Dedifferentiated amniotic fluid mesenchymal stem cell (primary cell): ENCODE measurements at regions not wholly inside any gene's neighbourhood (a gene's known extent, or its start where the extent isn't known, plus 50 kb on each side); places are given as distances from the start of the nearest gene placed in this dataset.
A peak's percentile ranks its signal among the peaks of the same experiment; 100 is the strongest.
"Not testable (repeated sequence)": the region's sequence is repeated elsewhere in the genome, so short reads cannot be mapped to it uniquely, and the experiment has no call there.

Source experiments
- DNase-seq: peaks from one replicate; pipeline ENCODE4 v3.0.0-alpha.2; 2016; ENCODE audit errors: extremely low spot score

GRCh38 chr4:186481998-186482790 is 73.2 kb downstream of the MTNR1A start:
- no peak for DNase-seq

GRCh38 chr4:186475202-186475601 is 80.2 kb downstream of the MTNR1A start:
- no peak for DNase-seq

DNA sequence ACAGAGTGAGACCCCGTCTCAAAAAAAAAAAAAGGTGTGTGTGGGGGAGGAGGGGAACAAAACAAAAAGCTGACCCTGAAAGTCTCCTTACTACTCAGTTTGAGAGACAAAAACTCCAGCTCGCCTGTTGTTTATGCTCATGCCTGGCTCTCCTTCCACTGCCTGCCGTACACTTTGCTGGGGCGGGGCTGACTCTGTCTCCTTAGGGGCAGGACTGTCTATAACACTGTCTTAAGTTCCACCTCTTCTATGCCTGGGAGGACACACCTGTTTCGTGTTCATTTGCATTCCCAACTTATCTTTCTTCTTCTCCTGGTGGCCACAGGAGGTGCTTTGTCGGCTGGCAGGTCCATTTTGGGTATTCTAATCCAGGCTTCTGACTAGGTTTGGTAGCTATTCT is 81.4 kb downstream of the MTNR1A start:
- DNase-seq, result no peak

DNA sequence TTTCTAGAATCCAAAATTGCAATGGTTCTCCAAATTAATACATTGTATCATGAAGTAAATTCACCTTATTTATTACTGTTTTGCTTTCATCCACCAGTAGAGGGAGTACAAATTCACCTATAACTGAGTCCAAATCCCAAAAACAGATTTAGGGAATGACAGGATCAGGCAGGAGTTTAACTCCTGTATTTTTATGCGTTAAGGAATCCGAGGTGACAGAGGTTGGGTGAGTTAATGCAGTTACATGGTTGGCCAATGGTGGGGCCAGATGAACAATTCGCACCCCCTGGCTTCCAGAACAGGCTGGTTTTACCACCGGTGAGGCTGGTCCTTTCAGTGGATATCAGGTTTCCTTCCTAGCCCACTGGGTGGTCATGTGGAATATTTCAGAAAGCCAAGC is 82.4 kb downstream of the MTNR1A start:
- DNase-seq, result peak; percentile 37

GRCh38 chr4:186471441-186471840 is 83.9 kb downstream of the MTNR1A start:
- no peak for DNase-seq

DNA sequence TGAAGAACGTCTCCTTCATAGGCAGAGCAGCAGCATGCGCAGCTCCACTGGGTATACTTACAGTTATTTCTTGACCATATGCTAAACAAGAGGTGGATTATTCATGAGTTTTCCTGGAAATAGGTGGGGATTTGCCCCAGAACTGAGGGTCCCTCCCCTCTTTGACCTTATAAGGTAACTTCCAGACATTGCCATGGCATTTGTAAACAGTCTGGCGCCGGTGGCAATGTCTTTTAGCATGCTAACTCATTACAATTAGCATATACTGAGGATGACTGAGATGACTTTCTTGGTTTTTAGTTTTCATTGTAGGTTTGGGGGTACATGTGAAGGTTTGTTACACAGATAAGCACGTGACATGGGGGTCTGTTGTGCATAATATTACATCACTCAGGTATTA is 97.3 kb downstream of the MTNR1A start:
- no peak for DNase-seq

- no peak for DNase-seq
Observed at GRCh38 chr4:186451982-186452381, 103.4 kb downstream of the MTNR1A start.

- DNase-seq, result no peak
Observed at GRCh38 chr4:186449954-186450353, 105.4 kb downstream of the MTNR1A start.

DNA sequence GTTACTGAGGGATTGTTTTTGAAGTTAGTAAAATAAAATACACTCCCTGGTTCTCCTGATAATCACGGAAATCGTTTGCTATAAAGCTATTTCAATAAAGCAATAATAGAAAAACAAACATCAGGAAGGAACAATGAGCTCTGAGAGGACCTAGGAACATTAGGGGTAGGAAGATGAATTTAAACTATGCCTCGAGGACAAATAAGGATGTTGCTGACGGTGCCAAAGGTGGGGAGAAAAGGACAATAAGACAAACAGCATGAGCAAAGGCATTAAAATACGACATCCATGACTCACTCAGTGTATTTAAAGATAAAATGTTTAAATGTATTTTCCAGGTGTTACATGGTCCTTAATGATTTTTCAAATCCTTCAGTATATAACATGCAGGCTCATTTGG is 110.3 kb downstream of the MTNR1A start:
- DNase-seq, result no peak

DNA sequence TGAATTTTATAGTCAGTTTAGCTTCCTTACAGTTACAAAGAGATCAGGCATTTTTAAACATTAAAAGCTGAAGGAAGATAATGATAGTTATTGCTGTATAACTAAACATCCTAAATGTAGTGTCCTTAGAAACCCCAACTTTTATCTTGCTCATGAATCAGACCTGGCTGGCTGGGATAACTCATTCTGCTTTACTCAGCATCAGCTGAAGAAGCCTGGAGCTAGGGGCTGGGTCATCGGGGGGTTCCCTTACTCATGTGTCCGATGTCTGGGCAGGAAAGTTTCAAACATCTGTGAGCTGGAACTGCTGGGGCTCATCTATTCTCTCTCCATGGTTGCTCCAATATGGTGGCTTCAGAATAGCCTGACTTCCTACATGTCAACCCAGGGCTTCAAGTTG is 113.9 kb downstream of the MTNR1A start:
- no peak for DNase-seq

DNA sequence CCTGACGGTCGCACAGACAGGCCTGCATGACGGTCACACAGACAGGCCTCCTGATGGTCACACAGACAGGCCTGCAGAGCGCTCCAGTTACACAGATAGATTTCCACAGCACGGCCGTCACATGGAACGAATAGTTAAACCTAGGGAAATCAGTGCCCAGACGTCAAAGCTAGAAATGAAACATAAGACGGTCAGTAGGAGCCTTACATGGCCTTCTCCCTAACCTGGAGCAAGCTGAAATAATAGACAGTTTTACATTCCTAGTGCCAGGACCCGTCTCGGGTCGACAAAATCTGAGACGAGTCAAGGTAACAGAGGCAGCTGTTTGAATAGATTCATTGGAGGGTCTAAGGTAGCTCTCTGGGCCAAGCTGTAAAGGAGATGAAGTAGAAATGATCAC is 126.9 kb downstream of the MTNR1A start:
- DNase-seq, result no peak

DNA sequence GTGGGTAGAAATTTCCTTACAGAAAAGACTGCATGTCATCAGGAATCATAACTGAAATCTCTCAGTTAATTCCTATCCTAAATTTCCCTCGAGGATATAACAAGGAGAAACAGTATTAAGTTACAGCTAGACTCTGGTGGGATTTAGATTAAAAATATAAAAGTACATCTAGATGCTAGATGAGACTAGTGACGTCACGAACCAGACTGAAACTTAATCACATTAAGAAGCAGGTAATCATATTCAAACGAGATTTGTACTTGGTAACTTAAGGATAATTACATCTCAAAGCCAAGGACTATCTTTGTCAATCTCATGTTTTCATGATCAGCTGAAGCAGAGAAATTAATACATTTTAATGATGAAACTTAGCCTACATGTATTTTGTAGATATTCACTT is 130.6 kb downstream of the MTNR1A start:
- DNase-seq, result no peak

- no peak for DNase-seq
Observed at GRCh38 chr4:186422296-186422695, 133.1 kb downstream of the MTNR1A start.

- no peak for DNase-seq
Observed at GRCh38 chr4:186416451-186417060, 138.8 kb downstream of the MTNR1A start.

DNA sequence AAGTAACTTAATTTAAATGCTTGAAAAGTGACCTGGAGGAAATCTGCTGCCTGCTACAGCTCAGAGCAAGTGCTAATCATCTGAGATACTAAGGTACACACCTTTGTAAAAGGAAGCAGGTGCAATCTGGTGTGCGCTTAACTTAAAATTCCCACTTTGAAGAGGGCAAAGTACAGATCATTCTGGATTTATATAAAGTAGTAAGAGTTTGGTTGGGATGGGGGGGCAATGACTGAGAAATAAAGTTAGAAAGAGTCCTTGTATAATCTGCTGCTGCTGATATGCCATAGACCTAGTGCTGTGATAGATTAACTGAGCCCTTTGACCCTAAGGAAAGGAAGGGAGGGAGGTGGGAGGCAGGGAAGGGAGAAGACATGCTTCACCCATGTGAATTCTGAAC is 141.0 kb downstream of the MTNR1A start:
- DNase-seq, result no peak

DNA sequence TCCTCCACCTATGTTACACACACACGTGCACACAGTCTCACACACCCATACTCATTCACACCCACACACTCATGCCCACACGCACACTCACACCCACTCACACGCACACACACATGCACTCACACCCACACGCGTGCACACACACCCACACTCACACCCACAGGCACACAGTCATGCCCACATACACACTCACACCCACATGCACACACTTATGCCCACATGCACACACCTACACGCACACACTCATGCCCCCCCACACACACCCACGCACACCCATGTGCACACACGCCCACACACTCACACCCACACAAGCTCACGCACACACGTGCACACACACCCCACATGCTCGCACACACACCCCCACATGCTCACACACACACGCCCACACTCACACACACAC is 140.0 kb downstream of the F11 start:
- no peak for DNase-seq

GRCh38 chr4:186404562-186405134 is 138.7 kb downstream of the F11 start:
- DNase-seq, result no peak

- DNase-seq, result no peak
Observed at GRCh38 chr4:186400676-186401075, 134.7 kb downstream of the F11 start.

DNA sequence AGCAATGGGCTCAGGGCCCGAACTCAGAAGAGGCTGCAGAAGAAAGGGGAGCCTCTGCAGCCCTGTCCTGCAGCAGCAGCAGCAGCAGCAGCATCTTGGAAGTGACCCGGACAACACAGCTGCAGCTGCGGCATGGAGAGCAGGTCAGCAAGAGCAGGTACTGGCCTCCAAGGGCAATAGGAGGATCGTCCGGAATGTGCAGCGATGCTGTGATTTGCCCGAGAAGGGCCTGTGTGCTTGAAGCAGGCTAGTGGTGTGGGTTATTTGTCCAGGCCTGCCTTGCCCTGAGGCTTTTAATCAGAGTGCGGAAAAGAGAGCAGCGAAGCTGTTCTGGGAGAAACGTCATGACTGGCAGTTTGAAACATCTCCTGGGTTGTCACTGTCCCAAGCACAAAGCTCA is 126.0 kb downstream of the F11 start:
- DNase-seq, result no peak

- not testable (repeated sequence) for DNase-seq
Observed at GRCh38 chr4:186384328-186384727, 118.3 kb downstream of the F11 start.

GRCh38 chr4:186368281-186368680 is 102.3 kb downstream of the F11 start:
- no peak for DNase-seq

GRCh38 chr4:186366326-186366725 is 100.3 kb downstream of the F11 start:
- no peak for DNase-seq

DNA sequence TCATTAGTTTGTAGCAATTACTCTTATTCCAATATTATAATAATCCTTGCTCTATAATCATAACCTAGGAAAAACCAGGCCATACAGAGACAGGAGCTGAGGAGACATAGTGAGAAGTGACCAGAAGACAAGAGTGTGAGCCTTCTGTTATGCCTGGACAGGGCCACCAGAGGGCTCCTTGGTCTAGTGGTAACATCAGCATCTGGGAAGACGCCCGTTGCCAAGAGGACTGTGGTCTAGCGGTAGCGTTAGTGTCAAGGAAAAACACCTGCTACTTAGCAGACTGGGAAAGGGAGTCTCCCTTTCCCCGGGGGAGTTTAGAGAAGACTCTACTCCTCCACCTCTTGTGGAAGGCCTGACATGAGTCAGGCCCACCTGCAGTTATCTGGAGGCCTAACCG is 97.0 kb downstream of the F11 start:
- not testable (repeated sequence) for DNase-seq
